ENCODE measurements at regions not wholly inside any gene's neighbourhood (a gene's known extent, or its start where the extent isn't known, plus 50 kb on each side); places are given as distances from the start of the nearest gene placed in this dataset.

GRCh38 chr20:12617076-12617475 lies 391.7 kb upstream of the SPTLC3 start:
- no peak for TF ChIP-seq POLR2A (IDR thresholded peaks at IDR 0.05; ENCODE audit: low read length)
- no peak for TF ChIP-seq GATA1 (IDR thresholded peaks at IDR 0.05; ENCODE audit: low read depth, low read length)
